ENCODE measurements at regions not wholly inside any gene's neighbourhood (a gene's known extent, or its start where the extent isn't known, plus 50 kb on each side); places are given as distances from the start of the nearest gene placed in this dataset. TPM values are rescaled to one million over a fixed set of nuclear protein-coding genes. Genes with fewer than 3 reads are reported as not detected.

MicroRNA genes in the stretch of these regions (microRNA counts, 767-probe panel; counts per million panel counts)
- microRNA hsa-miR-588: not detected

Small RNA genes in the stretch of these regions (microRNA-seq; reads per million reads assigned to microRNA genes)
- gene MIR588 (ENCODE audit: borderline number of aligned reads): not detected
